OCI-LY3 (cell line): ENCODE measurements at regions not wholly inside any gene's neighbourhood (a gene's known extent, or its start where the extent isn't known, plus 50 kb on each side); places are given as distances from the start of the nearest gene placed in this dataset.

Source experiments
- CTCF ChIP-seq: fragments of 200-600, 300-600 bp; sonication (generic); IDR thresholded peaks from 2 replicates; pipeline ENCODE4 v1.5.1; 2014; ENCODE audit warnings: antibody characterized with exemption, low read length, low read depth
- EZH2phosphoT487 ChIP-seq: fragments of 200-600 bp; shearing (Covaris generic); IDR thresholded peaks from 2 replicates; pipeline ENCODE4 v1.6.1; 2018; ENCODE audit warnings: antibody characterized with exemption, mixed run types, low read depth

- TF ChIP-seq EZH2phosphoT487: no peak
- TF ChIP-seq CTCF: no peak
Observed at GRCh38 chr3:150221904-150222523, 186.1 kb upstream of the TSC22D2 start.
